HG02870 (cell line): ENCODE measurements at regions not wholly inside any gene's neighbourhood (a gene's known extent, or its start where the extent isn't known, plus 50 kb on each side); places are given as distances from the start of the nearest gene placed in this dataset.
"Not testable (repeated sequence)": the region's sequence is repeated elsewhere in the genome, so short reads cannot be mapped to it uniquely, and the experiment has no call there.

Source experiments
- ATAC-seq: cut with Tn5 transposase; IDR thresholded peaks from one replicate; pipeline ENCODE4 v1.9.1; 2021; ENCODE audit warnings: mild to moderate bottlenecking, moderate library complexity; ENCODE audit not compliant: unreplicated experiment

DNA sequence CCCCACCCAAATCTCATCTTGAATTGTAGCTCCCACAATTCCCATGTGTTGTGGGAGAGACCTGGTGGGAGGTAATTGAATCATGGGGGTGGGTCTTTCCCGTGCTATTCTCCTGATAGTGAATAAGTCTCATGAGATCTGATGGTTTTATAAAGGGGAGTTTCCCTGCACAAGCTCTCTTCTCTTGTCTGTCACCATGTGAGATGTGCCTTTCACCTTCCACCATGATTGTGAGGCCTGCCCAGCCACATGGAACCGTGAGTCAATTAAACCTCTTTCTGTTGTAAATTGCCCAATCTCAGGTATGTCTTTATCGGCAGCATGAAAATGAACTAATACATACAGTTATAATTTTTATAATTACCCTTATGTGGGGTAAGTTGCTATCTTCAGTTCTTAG, 952.3 kb upstream of the PCDH20 start:
- not testable (repeated sequence) for ATAC-seq

DNA sequence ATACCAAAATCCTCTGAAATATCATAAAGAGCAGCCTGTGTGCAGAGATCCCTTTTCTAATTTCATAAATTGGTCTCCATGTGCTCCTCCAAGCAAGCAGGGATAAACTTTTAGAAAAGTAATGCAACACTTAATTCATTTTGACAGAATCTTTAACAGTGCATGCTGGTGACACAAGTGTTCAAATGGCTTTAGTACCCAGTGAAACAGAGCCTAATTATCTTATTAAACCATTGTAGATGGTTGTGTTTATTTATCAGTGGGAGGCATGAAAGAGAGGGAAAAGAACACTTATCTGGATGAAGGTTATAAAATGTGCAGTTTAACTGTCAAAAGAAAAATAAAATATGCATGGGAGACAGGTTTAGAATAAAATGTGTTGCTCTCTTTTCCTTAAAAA, 945.0 kb upstream of the PCDH20 start:
- ATAC-seq, result no peak

DNA sequence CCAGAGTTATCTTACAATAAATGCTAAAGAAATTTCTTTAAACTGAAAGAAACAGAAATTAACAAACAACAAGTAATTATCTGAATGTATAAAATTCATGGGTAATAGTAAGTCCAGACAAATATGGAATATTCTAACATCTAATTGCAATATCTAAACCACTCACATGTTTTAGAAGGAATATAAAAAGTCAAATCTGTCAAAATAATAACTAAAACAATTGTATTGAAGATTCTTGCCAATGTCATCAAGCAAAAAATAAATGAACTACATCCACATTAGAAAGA, 942.9 kb upstream of the PCDH20 start:
- no peak for ATAC-seq

DNA sequence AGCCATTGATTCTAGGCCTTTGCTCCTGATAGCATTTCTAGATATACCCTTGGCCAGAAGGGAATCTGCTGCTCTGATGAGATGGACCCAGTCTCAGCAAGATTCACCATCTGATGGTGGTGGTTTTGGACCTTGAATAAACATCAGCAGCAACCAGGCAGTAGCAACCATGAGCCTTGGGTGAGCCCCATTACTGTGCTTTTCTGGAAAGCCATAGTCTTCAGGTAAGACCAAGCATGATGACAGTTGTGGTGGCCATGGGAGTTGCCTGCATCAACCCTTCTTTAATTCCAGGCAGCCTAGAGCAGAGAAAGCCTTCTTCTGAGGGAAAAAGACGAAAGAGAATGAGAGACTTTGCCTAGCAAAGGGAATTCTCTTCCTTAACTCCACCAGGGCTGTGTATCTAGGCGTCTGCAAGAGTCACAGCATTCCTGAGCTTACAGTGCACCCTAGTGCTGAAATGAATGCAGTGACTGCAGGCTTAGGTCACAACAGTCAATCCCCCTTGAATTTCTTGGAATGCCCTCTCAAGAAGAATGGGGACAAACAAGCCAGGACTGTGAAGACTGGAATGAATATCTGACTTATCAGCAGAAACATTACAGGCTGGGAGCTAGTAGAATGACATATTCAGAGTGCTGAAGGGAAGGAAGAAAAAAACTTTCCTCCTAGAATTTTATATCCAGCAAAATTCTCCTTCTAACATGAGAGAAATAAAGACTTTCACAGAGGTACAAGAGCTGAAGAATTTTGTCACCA, 942.4 kb upstream of the PCDH20 start:
- no peak for ATAC-seq

DNA sequence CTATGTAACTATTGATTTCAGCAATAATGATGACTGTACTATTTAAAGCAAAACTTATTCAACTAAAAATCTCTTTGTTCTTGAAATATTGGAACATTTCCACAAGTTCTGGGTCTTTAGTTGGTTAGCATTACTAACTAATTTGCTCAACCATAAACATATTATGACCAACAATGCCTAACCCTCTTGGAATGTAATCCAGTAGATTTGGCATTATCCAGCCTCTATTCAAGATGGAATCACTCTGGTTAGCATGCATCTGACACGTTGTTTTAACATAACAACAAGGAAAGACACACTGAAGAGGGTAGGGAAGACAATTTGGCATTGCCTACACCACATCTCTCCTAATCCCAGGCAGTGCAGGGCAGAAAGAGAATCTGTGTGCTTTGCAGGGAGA, 941.3 kb upstream of the PCDH20 start:
- no peak for ATAC-seq

DNA sequence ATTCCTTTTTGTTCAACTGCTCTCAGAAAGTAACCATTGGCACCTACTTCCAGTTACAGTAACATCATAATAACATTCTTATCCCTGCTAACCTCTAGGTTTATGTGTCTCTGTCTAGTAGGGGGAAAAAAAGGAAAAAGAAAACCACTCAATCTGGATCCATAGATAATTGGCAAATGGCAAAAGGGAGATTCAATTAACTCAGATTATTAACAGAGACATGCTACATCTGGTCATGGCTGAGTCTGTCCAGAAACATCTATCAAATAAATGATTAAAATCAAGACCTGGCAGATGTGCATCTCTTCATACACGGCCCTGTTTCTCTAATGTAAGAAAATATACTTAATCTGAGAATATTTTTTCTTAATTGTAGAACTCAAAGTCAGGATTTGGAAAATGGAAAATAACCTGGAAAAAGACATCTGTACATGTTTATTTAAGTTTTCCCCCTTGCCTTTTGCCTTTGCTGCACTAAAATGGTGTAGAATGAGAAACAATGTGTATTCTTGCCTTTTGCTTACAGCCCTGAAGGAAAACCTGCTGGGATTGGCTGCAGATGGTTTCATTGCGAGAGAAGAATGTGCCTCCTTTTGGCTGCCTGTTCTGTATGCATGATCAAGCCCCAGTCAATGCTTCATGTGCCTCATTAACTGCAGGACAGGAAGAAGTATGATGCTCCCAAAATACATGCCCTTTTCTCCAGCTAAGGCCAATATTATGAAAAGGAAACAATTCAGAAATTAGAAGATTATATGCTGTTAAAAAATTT, 921.6 kb upstream of the PCDH20 start:
- ATAC-seq, result no peak

DNA sequence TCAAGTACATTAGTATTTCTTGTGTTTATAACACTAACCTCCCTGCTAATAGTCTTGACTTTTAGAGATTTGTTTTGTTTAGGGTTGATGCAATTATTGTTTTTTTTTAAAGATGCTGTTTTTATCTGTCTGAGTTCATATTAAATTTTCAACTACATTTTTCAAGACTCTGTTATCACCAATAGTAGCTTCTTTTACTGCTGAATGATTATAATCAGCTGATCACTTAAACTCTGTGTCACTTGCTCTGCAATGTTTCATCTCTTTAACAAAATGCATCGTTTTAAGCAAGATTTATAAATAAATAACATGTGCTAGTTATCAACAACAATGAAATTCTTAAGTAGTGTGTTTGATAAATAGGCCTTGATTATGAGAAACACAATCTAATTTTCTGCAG, 920.9 kb upstream of the PCDH20 start:
- no peak for ATAC-seq

DNA sequence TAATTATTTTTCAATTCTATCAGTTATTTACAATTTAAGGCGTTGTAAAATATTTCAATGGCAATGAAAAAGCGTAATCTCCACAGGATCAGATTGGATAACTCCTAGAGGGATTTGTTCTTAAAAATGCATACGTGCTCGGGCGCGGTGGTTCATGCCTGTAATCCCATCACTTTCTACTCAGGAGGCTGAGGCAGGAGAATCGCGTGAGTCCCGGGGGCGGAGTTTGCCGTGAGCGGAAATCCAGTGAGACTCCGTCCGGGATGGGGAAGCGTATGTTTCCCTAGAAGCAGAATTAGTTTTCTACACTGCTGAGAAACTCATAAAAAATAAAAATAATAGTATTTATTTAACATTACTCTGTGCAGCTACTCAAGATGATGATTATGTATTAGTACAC, 917.8 kb upstream of the PCDH20 start:
- ATAC-seq, result no peak

DNA sequence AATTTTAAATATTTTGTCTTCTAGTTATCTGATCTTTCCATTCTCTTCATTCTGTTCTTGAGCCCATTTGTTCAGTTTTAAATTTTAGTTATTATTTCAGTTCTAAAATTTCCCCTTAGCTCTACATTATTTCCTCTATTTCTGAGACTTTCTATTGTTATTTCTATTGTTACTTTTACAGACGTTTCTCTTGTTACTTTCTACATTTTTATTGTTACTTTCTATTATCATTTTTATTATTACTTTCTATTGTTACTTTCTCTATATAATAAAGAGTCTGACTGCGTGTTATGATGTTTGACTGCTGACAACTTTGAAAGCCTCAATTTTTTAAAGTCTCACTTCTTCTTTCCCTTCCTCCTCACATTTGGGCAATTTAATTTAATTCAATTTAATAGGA, 915.7 kb upstream of the PCDH20 start:
- no peak for ATAC-seq

DNA sequence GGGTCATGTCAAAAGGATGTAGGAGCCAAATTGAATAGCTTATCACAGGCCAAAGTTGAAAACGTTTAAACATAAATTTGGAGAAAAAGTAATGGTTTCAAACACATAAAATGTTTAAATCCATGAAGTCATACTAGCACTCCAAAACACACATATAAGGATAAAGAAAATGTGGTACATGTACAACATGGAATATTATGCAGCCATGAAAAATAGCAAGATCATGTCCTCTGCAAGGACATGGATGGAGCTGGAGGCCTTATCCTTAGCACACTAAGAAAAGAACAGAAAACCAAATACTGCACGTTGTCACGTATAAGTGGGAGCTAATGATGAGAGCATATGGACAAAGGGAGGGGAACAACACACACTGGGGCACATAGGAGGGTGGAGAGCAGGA, 911.7 kb upstream of the PCDH20 start:
- ATAC-seq, result no peak

DNA sequence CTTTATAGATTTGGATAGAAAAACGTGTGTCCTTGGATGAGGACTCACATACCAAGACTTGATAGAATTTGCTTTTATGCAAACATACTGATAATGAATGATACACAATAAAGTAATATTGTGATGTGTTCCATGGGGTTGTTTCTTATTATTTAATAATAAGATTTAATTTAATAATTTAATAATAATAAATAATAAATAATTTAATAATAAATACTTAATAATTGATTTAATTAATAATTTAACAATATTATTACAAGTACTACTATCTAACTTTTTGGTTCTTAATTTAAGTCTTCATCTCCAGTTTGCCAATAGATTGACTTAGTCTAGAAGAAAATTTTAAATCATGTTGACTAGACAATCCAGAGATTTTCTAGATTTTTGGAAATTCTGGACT, 909.2 kb upstream of the PCDH20 start:
- no peak for ATAC-seq

DNA sequence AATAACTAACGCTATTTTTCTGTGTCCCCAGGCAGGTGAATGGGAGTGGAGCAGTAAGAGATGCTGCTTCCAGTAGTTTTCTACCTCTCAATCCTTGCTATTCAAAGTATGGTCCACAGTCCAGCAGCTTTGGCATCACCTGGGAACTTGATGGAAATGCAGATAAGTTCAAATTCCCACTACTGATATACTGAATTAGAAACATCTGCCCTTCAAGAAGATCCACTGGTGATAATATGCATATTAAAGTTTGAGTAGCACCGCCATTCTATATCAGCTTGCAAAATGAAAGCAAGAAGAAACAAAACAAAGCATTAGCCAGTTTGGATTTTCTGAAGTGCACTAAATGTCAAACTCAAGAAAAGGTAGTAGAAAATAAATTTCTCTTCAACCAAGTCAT, 906.2 kb upstream of the PCDH20 start:
- no peak for ATAC-seq

DNA sequence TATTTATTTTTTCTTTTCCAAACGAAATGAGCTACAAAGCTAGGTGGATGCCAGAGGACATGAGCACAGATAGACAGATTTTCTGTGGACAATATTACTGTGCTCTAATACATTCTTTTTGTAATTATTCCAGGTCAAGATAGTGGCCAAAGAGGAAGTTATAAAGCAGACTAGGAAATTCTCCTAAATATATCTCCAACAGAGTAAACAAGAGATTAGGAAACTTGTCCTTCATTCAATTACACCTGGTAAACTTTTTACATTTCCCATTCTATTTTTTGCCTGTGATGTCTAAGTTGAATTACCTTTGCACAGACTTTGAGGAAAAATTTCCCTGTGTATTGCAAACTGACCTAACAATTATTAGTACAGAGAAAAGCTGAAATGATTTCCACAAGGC, 905.5 kb upstream of the PCDH20 start:
- ATAC-seq, result no peak

DNA sequence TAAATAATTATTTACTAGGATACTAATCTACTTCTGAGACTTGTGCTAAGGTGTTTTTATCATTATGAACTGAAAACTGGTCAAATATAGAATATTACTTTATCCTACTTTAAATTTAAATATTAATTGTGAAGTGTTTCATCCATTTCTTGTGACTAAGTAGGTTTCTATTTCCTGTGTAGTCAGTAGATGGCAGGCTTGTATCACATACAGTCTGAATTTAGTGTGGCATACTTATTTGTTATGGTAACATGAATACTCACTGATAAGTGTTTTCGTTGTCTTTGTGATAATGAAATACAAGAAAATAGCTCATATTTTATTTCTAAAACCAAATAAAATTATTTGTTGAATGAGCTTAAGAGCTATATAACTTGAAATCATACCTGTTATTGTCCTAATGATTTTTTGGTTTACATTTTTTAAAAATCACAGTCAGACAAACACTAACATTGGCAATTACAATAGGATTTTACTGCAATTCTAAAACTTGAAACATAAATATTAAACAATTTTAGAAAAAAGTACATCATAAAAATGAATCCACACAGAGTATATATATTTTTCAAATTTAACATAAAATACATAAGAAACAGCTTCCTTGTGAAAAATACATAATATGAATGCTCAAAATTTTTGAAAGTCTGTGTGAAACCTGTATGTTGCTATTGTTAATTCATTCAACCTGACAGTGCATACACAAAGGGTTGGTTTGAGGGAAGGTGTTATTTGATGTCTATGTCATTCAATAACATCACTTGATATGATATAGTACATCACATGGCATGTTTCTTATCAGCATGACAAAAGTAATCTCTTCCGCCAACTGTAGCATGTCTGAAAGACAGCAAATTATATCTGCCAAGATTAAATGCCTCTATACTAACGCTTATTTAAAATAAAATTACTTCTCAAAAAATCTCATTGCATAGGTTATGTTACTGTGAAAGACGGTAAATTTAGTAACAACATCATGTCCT, 904.8 kb upstream of the PCDH20 start:
- peak; percentile 51 for ATAC-seq

DNA sequence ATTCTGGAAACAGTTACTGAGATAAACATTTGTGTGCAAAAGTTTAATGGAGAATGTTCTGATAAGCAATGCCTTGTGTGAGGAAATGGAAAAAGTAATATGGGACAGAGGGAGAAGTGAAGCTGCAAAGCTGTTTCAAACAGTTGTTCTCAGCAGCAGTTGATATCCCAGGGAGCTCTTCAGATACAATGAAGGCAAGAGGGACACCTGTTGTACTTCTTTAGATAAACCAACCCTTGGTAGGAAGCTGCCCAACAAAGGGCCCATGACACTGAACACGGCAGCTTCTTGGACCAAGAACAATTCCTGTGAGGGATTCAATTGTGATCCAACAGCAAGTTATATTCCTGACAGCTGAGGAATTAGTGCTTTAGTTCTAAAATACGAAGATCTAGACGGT, 894.3 kb upstream of the PCDH20 start:
- no peak for ATAC-seq

DNA sequence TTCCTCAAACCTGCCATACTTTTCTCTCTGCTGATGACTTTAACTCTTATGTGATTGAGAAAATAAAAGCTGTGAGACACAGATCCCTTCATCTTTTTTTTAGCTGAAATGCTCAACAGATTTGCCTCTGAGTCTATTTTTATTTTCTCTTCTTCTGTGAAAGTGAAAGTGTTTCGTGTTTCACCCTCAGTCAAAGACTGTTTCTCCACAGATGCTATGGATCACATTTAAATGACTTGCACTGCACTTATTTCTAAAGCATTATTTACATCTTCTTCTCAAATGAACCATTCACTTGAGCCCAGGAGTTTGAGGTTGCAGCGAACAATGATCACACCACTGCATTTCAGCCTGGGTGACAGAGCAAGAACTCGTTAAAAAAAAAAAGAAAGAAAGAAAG, 890.1 kb upstream of the PCDH20 start:
- ATAC-seq, result peak; percentile 83

DNA sequence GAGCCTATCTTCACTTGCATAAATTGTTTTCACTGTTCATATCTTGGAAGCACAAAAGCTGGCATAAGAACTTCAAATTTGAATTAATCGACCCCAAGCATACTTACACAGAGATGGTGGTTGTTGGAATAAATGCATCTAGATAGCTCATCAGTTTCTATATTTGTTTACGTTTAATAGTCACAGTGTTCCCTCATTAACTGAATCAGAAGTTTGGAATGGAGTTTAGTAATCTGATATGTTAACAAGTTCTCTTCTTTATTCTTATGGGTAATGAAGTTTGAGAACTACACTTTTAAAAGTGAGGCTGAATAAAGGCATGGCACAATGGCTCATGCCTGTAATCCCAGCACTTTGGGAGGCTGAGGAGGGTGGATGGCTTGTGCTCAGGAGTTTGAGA, 886.7 kb upstream of the PCDH20 start:
- ATAC-seq, result no peak

DNA sequence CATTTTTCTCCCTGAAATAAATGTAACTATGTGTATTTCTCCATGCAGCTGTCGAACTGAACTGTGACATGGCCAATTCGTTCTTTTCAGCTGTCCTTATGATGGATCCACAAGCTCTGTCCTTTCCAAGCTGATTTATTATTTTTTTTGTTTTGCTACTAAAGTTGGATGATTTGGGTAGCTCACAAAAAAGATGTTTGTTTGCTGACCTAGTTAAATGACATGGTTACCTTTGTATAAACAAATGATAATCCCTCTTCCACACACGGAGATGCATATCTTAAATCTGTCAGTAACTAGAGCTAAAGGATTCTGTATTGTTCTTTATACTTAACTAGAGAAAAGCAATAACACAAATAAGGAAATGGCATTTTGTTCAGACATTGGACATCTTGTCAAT, 884.3 kb upstream of the PCDH20 start:
- ATAC-seq, result no peak

DNA sequence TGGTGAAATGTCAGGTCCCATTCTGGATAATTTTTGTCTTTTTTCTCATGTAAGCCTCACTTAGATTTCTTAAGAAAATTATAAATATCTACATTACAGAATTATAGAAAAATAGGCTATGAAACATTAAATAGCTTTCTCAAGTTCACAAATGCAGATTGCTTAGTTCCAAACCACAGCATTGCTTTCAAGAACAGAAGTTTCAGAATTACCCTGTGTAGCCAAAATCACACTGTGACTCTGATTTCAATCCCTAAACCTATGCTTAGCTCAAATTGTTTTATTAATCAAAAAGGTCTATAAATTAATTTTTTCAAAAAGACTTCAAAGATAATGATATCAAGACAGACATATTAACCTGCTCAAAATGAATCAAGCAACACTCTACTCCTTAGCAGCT, 881.2 kb upstream of the PCDH20 start:
- no peak for ATAC-seq

DNA sequence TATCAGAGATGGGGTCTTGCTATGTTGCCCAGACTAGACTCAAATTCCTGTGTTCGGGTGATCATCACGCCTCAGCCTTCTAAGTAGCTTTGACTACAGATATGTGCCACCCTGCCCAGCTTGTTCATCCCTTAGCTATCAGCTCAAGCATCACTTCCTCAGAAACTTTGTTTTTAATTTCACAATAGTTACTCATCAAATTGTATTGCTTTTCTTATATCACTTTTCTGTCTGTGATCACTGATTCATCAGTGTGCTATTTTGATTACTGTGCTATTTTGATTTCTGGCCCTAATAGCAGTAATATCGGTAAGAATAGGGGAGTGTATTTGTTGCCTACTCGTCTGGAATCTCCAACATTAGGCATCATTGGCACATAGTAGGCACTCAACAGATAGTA, 878.6 kb upstream of the PCDH20 start:
- no peak for ATAC-seq

DNA sequence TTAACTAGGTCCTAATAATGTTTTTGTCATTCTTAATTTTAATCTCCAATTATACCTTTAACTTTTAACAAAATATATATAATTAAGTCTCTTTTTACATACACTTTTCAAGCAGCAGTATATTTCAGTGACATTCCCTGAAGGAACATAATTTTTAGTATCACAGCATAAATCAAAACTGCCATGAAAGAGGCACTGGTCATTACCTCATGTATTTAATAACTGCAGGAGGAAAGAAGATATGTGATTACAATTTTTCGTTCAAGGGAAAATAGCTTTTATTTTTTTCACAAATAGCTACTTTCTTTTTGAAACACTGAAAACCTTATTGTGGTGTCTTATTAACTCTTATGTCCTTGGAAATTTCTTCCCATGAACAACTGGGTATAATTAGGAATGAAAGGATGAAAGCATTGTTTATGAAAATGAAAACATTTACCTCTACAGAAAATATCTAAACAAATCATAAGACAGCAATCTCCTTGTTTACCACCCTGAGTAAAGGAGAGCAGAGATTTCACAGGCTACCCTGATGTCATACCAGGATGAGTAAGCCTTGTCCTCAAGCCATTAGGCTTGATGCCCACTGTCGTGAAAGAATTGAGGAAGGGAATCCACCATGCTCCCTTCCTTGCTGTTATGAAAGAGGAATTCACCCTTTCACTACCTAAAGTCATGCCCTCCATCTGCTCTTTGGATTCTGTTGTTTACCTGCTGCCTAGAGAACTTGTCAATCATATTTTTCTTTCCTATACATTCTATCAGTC, 877.2 kb upstream of the PCDH20 start:
- no peak for ATAC-seq
